Sciatic nerve (tissue), 2 donors: ENCODE measurements at regions not wholly inside any gene's neighbourhood (a gene's known extent, or its start where the extent isn't known, plus 50 kb on each side); places are given as distances from the start of the nearest gene placed in this dataset.

ENCODE experiments used
- ATAC-seq: fragments of 200-7000 bp; cut with Tn5 transposase; one replicate; pipeline ENCODE4 v1.9.1; 2020; ENCODE audit warnings: mild to moderate bottlenecking, moderate library complexity
- DNase-seq: peaks from one replicate; pipeline ENCODE4 v3.0.0-alpha.2; 2020; ENCODE audit warnings: low spot score
- intact Hi-C: fragments of 100-400 bp; cut with DNase I; formaldehyde crosslinking; loops from one replicate; pipeline ENCODE4 v1.14.2; 2022
- donor health status: DM: no; HTN: no; CAD: no.
- donor health status: DM: no; HTN: no; CAD: no.

DNA sequence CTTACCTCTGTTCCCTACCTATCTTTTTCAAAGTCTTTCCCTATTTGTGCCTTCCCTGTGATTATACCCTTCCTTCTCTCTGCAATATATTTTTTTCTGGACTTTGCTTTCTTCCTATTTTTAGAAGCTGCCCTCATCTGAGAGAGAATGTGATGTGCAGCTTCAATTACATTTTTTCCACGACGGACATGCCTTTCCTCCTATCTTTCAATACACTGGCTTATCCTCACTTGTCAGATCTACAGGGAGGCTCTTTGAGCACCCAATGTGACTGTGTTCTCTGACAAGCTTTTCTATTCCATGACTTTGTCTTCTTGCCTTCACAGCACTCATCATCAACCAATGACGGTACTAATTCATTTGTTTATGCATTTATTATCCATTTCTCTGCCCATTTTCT, 227.9 kb upstream of the CLINT1 start:
- intact Hi-C loops, result no loop called here
- no peak for DNase-seq
- ATAC-seq, result no peak

GRCh38 chr5:158084292-158084691, 225.3 kb upstream of the CLINT1 start:
- intact Hi-C loops, result no loop called here
- DNase-seq, result no peak
- no peak for ATAC-seq

- intact Hi-C loops, result no loop called here
- DNase-seq (no peak), ATAC-seq (no peak)
Measured at GRCh38 chr5:158082696-158083287, 223.8 kb upstream of the CLINT1 start.

GRCh38 chr5:158080112-158080511, 221.2 kb upstream of the CLINT1 start:
- ATAC-seq, result no peak
- intact Hi-C loops, result no loop called here
- no peak for DNase-seq

DNA sequence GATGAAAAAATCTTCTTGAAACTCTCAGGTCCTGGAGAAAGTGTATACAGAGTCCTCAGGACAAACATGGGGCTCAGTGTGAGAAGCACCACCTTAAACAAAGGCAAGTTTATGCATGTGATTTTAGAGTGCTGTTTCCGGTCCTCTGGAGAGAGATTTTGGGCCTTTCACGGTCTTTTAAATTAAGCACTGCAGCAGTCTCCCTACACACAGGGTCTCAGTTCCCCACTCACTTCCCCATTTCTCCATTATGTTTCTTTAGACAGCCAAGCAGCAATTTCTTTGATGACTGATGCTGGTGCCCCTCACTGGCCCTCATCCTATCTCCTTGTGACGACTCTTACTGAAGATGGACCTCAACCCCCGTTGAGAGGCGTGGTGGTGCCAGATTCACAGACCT, 220.2 kb upstream of the CLINT1 start:
- intact Hi-C loops, result no loop called here
- DNase-seq (no peak), ATAC-seq (no peak)

- ATAC-seq (peak; percentile 87), DNase-seq (peak; percentile 71)
- intact Hi-C loops, result no loop called here
Measured at GRCh38 chr5:158074992-158075769, 216.2 kb upstream of the CLINT1 start.

DNA sequence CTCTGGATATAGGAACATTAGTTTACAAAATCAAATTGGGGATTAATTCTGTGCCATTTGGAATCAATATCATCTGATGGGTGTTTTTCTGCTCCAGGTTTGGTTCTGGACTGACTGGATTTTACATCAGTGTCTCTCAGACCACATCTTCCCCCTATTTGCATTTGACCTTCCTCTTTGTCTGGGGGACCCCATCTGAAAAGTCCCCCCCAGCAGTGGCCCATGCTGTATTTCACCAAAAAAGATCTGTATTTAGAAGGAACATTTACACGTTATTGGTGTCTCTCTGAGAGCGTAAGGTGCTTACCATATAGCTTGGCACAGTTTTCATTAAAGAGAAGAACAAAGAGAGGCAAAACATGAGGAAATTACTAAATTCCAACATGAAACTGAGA, 215.6 kb upstream of the CLINT1 start:
- intact Hi-C loops, result no loop called here

DNA sequence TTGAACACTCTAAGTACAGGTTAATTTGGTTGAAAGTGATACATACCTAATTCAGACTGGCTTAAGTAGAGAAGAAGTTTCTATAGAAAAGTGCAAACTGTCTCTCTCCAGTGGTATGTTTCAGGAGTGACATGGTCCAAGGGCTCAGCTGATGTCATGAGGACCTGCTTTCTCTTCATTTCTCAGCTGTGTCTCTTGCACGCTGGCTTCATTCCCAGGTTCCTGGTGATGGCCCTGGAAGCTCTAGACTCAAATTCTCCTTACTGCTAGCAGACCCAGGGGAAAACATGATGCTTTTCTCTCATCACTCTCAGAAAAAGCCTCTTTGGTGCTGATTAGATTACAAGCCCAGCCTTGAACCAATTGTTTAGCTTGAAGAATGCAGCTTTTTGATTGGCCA, 211.9 kb upstream of the CLINT1 start:
- DNase-seq (no peak), ATAC-seq (no peak)
- intact Hi-C loops, result no loop called here

More for the DNA sequence above, 215.6 kb upstream of the CLINT1 start:
- ATAC-seq (no peak), DNase-seq (no peak)

GRCh38 chr5:158069838-158070237, 210.9 kb upstream of the CLINT1 start:
- intact Hi-C loops, result no loop called here
- ATAC-seq, result peak; percentile 23
- no peak for DNase-seq

DNA sequence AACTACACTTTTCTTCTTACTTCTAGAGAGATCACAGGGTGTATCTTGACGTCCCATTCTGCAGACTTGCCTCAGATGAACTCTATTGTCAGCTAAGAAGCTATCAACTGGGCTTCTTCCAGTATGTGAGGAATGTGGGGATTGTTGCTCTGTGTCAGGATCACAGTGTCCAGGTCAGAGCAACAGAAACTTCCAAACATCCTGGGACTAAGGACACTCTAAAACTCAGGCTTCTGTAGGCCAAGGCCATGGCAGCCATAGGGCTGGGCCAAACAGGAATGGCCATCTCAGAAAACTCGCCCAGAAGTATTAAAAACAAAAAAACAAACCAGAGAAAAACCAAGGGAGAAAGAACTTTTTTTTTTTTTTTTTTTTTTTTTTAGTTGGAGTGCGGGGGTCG, 210.0 kb upstream of the CLINT1 start:
- peak; percentile 53 for ATAC-seq
- no peak for DNase-seq
- intact Hi-C loops, result no loop called here

GRCh38 chr5:158066076-158066475, 207.1 kb upstream of the CLINT1 start:
- no peak for DNase-seq
- intact Hi-C loops, result no loop called here
- ATAC-seq, result peak; percentile 46

GRCh38 chr5:158064334-158065123, 205.6 kb upstream of the CLINT1 start:
- ATAC-seq (no peak), DNase-seq (no peak)
- intact Hi-C loops, result no loop called here

DNA sequence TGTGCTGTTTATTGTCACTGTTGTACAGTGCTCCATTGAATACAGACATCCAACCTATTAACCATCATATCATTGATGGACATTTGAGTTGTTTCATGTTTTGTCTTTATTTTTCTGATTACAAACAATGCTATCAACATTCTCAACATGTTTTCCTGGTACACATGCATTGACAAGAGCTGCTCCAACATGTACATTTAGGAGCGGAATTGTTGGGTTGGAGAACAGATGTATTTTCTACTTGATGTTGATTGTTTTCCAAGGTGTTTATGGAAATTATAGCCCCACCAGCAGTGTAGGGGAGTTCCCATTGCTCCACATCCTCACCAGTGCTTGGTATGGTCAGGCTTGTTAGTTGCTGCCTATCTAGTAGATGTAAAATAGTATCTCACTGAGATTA, 204.1 kb upstream of the CLINT1 start:
- DNase-seq (no peak), ATAC-seq (no peak)
- intact Hi-C loops, result no loop called here

- ATAC-seq, result no peak
- no peak for DNase-seq
- intact Hi-C loops, result no loop called here
Measured at GRCh38 chr5:158061451-158061850, 202.5 kb upstream of the CLINT1 start.

GRCh38 chr5:158060212-158060611, 201.3 kb upstream of the CLINT1 start:
- no peak for DNase-seq
- intact Hi-C loops, result no loop called here
- ATAC-seq, result no peak

- intact Hi-C loops, result no loop called here
Measured at GRCh38 chr5:158058208-158059120, 199.5 kb upstream of the CLINT1 start.

DNA sequence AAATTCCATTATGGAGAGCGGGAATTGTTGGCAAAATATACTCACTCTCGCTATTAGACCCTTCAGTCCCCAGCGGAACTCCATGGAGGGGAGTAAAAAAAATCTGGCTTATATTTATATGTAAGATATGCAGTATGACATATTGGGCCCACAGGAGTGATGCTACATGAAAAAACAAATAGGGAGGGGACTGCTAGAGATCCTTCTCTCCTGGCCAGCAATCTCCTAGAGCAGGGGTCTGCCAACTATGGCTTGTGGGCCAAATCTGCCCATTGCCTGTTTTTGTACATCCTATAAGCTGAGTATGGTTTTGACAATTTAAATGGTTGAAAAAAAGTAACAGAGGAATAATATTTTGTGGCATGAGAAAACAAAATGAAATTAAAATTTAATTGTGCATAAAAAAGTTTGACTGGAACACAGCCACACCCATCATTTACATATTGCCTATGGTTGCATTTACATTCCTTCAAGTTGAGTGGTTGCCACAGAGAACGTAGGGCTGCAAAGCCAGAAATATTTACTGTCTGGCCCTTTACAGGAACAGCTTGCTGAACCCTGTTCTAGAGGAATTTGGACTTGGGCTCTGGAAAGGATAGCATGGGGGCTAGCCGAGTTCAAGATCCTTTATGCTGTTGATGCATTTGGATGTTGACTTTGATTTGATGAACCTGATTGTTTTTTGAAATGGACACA, 197.3 kb upstream of the CLINT1 start:
- intact Hi-C loops, result no loop called here
- DNase-seq, result no peak
- no peak for ATAC-seq

More at GRCh38 chr5:158058208-158059120, 199.5 kb upstream of the CLINT1 start:
- no peak for DNase-seq
- ATAC-seq, result no peak

DNA sequence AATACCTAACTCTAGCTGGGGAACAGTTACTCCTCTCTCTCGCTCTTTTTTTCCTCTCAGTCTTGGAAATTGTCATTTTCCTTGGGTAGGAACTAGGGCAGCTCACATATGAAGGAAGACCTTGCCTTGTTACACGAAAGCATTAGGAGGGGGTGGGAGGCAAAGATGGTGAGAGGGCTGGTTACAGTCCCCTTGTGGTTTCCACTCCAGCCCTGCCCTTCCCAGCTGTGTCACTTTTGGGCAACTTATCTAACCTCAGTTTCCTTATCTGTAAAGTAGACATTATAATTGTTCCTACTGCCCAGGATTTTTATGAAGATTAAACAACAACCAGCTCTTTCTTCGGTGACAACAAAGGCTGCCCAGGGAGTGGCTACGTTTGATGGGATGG, 196.2 kb upstream of the CLINT1 start:
- ATAC-seq, result no peak
- no peak for DNase-seq
- intact Hi-C loops, result no loop called here
